ENCODE measurements at regions not wholly inside any gene's neighbourhood (a gene's known extent, or its start where the extent isn't known, plus 50 kb on each side); places are given as distances from the start of the nearest gene placed in this dataset.

DNA sequence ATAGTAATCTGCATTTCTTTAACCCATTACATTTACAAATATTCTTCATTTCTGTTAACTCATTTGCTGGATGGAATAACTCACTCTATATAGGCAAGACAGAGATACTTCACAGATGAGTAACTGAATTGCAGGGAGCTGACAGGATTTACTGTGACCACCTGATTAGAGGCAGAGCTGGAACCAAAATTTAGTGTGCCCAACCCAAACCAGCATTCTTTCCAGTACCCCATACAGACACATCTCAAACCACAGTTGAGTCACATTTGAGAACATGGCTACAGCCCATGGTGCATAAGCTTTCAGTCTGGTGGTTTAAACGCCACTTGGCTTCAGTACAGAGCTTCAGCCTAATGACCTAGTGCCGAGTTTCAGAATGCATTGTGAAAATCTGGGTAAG, 138.4 kb upstream of the TENT5A start:
- no peaks in the 10 kb centered on the region for H3K27me3 ChIP-seq (ENCODE audit: control insufficient read depth in 4 of 4, insufficient read depth in 4 of 4, low read length in 3 of 4)
- no peak overlapping the region for H3K4me3 ChIP-seq (ENCODE audit: low read depth in 1 of 3, low read length in 3 of 3)
- H3K9me3 ChIP-seq (ENCODE audit: control insufficient read depth in 4 of 4, low read length in 3 of 4) = no peaks in the 10 kb centered on the region
- no peak overlapping the region for H3K27ac ChIP-seq (ENCODE audit: low read depth in 1 of 2, low read length in 2 of 2)
- H3K9ac ChIP-seq (ENCODE audit: low read depth in 1 of 2, low read length in 2 of 2) = no peak overlapping the region
- DNase-seq (ENCODE audit: low spot score) = no peak
- peaks cover 0 to 13% (median 6%) of the 10 kb centered on the region in 4 donors for H3K4me1 ChIP-seq (ENCODE audit: control insufficient read depth in 4 of 4, insufficient read depth in 4 of 4, low read length in 3 of 4)
- 89% methylated on average over 2 of the region's 2 CpGs for WGBS
- H3K36me3 ChIP-seq (ENCODE audit: control insufficient read depth in 4 of 4, insufficient read depth in 3 of 4, low read depth in 1 of 4, low read length in 3 of 4) = no peaks in the 10 kb centered on the region
- TF ChIP-seq, protein P1, sequence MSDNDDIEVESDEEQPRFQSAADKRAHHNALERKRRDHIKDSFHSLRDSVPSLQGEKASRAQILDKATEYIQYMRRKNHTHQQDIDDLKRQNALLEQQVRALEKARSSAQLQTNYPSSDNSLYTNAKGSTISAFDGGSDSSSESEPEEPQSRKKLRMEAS (IDR thresholded peaks at IDR 0.05) = no peak
- TF ChIP-seq NR2F2 (IDR thresholded peaks at IDR 0.05) (no peak), YY1 (IDR thresholded peaks at IDR 0.05) (no peak), SP1 (IDR thresholded peaks at IDR 0.05) (no peak), RAD21 (IDR thresholded peaks at IDR 0.05) (no peak), HNF4A (conservative IDR thresholded peaks at IDR 0.05) (no peak), JUND (IDR thresholded peaks at IDR 0.05) (no peak), EGR1 (IDR thresholded peaks at IDR 0.05; ENCODE audit: low read depth in 2 of 2) (no peak), RXRA (IDR thresholded peaks at IDR 0.05) (no peak), REST (IDR thresholded peaks at IDR 0.05) (no peak), CTCF (IDR thresholded peaks at IDR 0.05; ENCODE audit: low read depth, low read length, missing input control) (no peak), TAF1 (conservative IDR thresholded peaks at IDR 0.05) (no peak), HNF4G (IDR thresholded peaks at IDR 0.05) (no peak), FOXA1 (IDR thresholded peaks at IDR 0.05) (no peak), GABPA (IDR thresholded peaks at IDR 0.05 in 1 of 2, conservative IDR thresholded peaks at IDR 0.05 in 1 of 2) (no peak), FOXA2 (IDR thresholded peaks at IDR 0.05) (no peak)
- TF ChIP-seq, protein P2, sequence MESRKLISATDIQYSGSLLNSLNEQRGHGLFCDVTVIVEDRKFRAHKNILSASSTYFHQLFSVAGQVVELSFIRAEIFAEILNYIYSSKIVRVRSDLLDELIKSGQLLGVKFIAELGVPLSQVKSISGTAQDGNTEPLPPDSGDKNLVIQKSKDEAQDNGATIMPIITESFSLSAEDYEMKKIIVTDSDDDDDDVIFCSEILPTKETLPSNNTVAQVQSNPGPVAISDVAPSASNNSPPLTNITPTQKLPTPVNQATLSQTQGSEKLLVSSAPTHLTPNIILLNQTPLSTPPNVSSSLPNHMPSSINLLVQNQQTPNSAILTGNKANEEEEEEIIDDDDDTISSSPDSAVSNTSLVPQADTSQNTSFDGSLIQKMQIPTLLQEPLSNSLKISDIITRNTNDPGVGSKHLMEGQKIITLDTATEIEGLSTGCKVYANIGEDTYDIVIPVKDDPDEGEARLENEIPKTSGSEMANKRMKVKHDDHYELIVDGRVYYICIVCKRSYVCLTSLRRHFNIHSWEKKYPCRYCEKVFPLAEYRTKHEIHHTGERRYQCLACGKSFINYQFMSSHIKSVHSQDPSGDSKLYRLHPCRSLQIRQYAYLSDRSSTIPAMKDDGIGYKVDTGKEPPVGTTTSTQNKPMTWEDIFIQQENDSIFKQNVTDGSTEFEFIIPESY (IDR thresholded peaks at IDR 0.05) = no peak
- TF ChIP-seq, protein P3, sequence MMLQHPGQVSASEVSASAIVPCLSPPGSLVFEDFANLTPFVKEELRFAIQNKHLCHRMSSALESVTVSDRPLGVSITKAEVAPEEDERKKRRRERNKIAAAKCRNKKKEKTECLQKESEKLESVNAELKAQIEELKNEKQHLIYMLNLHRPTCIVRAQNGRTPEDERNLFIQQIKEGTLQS (IDR thresholded peaks at IDR 0.05) = no peak

Measured in liver (tissue), 8 donors.